Brain microvascular endothelial cell (primary cell): ENCODE measurements at regions not wholly inside any gene's neighbourhood (a gene's known extent, or its start where the extent isn't known, plus 50 kb on each side); places are given as distances from the start of the nearest gene placed in this dataset.

ENCODE experiments used
- DNase-seq: peaks from one replicate; pipeline ENCODE4 v3.0.0-alpha.2; 2020
- H3K27ac ChIP-seq: fragments of 250-450 bp; sonication (Bioruptor Pico); 2 replicates; pipeline ENCODE4 v1.5.1; 2020; ENCODE audit warnings: mild to moderate bottlenecking, moderate library complexity
- H3K27me3 ChIP-seq: fragments of 250-450 bp; sonication (Bioruptor Pico); replicated peaks from 2 replicates; pipeline ENCODE4 v1.5.1; 2020; ENCODE audit warnings: mild to moderate bottlenecking
- H3K36me3 ChIP-seq: fragments of 250-450 bp; sonication (Bioruptor Pico); replicated peaks from 2 replicates; pipeline ENCODE4 v1.5.1; 2020; ENCODE audit warnings: mild to moderate bottlenecking
- H3K4me3 ChIP-seq: 2 replicates; pipeline ENCODE4 v1.5.1; 2011; ENCODE audit warnings: low read depth, mild to moderate bottlenecking, control low read depth, low read length, moderate library complexity
- CTCF ChIP-seq: IDR thresholded peaks from 2 replicates; pipeline ENCODE4 v1.5.1; 2011; ENCODE audit warnings: low read depth, mild to moderate bottlenecking, moderate library complexity, low read length, control low read depth, inconsistent platforms; ENCODE audit errors: missing control alignments
- in situ Hi-C: cut with HindIII; loops from 2 replicates; pipeline ENCODE4 v1.10.0; 2017; ENCODE audit warnings: low sequenced_read_pairs, low pct_ligation_motif_present

- Histone ChIP-seq H3K27me3 (no peaks in the 10 kb centered on the region), H3K36me3 (no peaks in the 10 kb centered on the region), H3K27ac (no peak overlapping the region), H3K4me3 (no peak overlapping the region)
- no peak for TF ChIP-seq CTCF
- in situ Hi-C loops, result no loop called here
- no peak for DNase-seq
Observed at GRCh38 chr21:24369278-24369677, 1238.0 kb downstream of the MRPL39 start.

GRCh38 chr21:24367936-24368335 lies 1239.3 kb downstream of the MRPL39 start:
- no peak for TF ChIP-seq CTCF
- DNase-seq, result no peak
- in situ Hi-C loops, result no loop called here
- no peak overlapping the region for H3K4me3 ChIP-seq
- no peaks in the 10 kb centered on the region for H3K36me3 ChIP-seq
- H3K27me3 ChIP-seq, result no peaks in the 10 kb centered on the region
- no peak overlapping the region for H3K27ac ChIP-seq

GRCh38 chr21:24353492-24353891 lies 1253.8 kb downstream of the MRPL39 start:
- in situ Hi-C loops, result no loop called here
- Histone ChIP-seq H3K36me3 (no peaks in the 10 kb centered on the region), H3K27ac (no peak overlapping the region), H3K4me3 (no peak overlapping the region), H3K27me3 (no peaks in the 10 kb centered on the region)
- TF ChIP-seq CTCF, result no peak
- no peak for DNase-seq

GRCh38 chr21:24339406-24339805 lies 1267.9 kb downstream of the MRPL39 start:
- TF ChIP-seq CTCF, result no peak
- in situ Hi-C loops, result no loop called here
- DNase-seq, result no peak
- Histone ChIP-seq H3K27ac (no peak overlapping the region), H3K36me3 (no peaks in the 10 kb centered on the region), H3K27me3 (no peaks in the 10 kb centered on the region), H3K4me3 (no peak overlapping the region)

- DNase-seq, result no peak
- Histone ChIP-seq H3K27ac (no peak overlapping the region), H3K27me3 (no peaks in the 10 kb centered on the region), H3K4me3 (no peak overlapping the region), H3K36me3 (no peaks in the 10 kb centered on the region)
- TF ChIP-seq CTCF, result no peak
- in situ Hi-C loops, result no loop called here
Observed at GRCh38 chr21:24336491-24336890, 1270.8 kb downstream of the MRPL39 start.

GRCh38 chr21:24323536-24323935 lies 1283.7 kb downstream of the MRPL39 start:
- Histone ChIP-seq H3K4me3 (no peak overlapping the region), H3K27ac (no peak overlapping the region), H3K27me3 (no peaks in the 10 kb centered on the region), H3K36me3 (no peaks in the 10 kb centered on the region)
- in situ Hi-C loops, result no loop called here
- no peak for DNase-seq
- no peak for TF ChIP-seq CTCF
